ENCODE measurements at regions not wholly inside any gene's neighbourhood (a gene's known extent, or its start where the extent isn't known, plus 50 kb on each side); places are given as distances from the start of the nearest gene placed in this dataset.

DNA sequence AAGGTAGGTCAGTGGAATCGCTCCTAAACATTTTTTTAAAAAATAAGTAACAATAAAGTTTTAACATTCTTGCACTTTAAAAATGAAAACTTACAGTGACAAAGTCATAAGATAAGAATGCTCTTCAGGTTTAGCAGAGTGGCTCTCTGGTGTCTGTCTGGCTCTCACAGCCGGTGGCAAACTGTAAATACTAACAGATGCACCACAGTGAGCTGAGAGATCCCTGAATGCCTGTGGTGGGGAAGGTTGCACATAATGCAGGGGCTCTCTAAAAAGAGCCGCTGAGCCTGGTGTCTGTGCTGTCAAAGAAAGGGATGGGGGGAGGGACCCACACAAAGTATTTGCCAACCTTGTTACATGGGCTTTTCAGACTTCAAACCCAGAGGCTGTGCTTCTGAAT lies 498.3 kb downstream of the CCSER2 start:
- TF ChIP-seq EZH2 (IDR thresholded peaks at IDR 0.05; ENCODE audit: low read depth, unreplicated experiment) (no peak), POLR2AphosphoS5 (IDR thresholded peaks at IDR 0.05; ENCODE audit: low read depth) (no peak), EZH2phosphoT487 (IDR thresholded peaks at IDR 0.05; ENCODE audit: unreplicated experiment) (no peak)
- TF ChIP-seq, protein P1, sequence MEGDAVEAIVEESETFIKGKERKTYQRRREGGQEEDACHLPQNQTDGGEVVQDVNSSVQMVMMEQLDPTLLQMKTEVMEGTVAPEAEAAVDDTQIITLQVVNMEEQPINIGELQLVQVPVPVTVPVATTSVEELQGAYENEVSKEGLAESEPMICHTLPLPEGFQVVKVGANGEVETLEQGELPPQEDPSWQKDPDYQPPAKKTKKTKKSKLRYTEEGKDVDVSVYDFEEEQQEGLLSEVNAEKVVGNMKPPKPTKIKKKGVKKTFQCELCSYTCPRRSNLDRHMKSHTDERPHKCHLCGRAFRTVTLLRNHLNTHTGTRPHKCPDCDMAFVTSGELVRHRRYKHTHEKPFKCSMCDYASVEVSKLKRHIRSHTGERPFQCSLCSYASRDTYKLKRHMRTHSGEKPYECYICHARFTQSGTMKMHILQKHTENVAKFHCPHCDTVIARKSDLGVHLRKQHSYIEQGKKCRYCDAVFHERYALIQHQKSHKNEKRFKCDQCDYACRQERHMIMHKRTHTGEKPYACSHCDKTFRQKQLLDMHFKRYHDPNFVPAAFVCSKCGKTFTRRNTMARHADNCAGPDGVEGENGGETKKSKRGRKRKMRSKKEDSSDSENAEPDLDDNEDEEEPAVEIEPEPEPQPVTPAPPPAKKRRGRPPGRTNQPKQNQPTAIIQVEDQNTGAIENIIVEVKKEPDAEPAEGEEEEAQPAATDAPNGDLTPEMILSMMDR (conservative IDR thresholded peaks at IDR 0.05; ENCODE audit: low read depth in 2 of 2) = no peak

Measured in GM23338 (cell line).